H9 (cell line): ENCODE measurements at regions not wholly inside any gene's neighbourhood (a gene's known extent, or its start where the extent isn't known, plus 50 kb on each side); places are given as distances from the start of the nearest gene placed in this dataset.

Source experiments
- DNase-seq: peaks from one replicate; pipeline ENCODE4 v3.0.0-alpha.2; 2017
- H2AFZ ChIP-seq: one replicate; pipeline ENCODE4 v1.6.1; 2013; ENCODE audit warnings: mild to moderate bottlenecking, low read length, control low read depth, moderate library complexity
- H2AK5ac ChIP-seq: 2 replicates; pipeline ENCODE4 v1.6.1; 2013; ENCODE audit warnings: low read length, control low read depth, mixed read lengths; ENCODE audit not compliant: insufficient read length
- H2BK120ac ChIP-seq: one replicate; pipeline ENCODE4 v1.6.1; 2013; ENCODE audit warnings: low read depth, mild to moderate bottlenecking, low read length, control low read depth, inconsistent platforms; ENCODE audit not compliant: poor library complexity, severe bottlenecking
- H2BK12ac ChIP-seq: 2 replicates; pipeline ENCODE4 v1.6.1; 2013; ENCODE audit warnings: low read length, control low read depth, mixed read lengths, low read depth; ENCODE audit not compliant: insufficient read length
- H2BK15ac ChIP-seq: 2 replicates; pipeline ENCODE4 v1.6.1; 2013; ENCODE audit warnings: low read depth, low read length, control low read depth
- H2BK20ac ChIP-seq: one replicate; pipeline ENCODE4 v1.6.1; 2013; ENCODE audit warnings: low read depth, mild to moderate bottlenecking, low read length, control low read depth, inconsistent platforms; ENCODE audit not compliant: poor library complexity, severe bottlenecking
- H2BK5ac ChIP-seq: 2 replicates; pipeline ENCODE4 v1.6.1; 2013; ENCODE audit warnings: low read length, control low read depth, mixed read lengths; ENCODE audit not compliant: insufficient read length
- H3K14ac ChIP-seq: 2 replicates; pipeline ENCODE4 v1.6.1; 2013; ENCODE audit warnings: low read length, control low read depth; ENCODE audit not compliant: insufficient read depth
- H3K18ac ChIP-seq: 2 replicates; pipeline ENCODE4 v1.6.1; 2013; ENCODE audit warnings: low read depth, mild to moderate bottlenecking, mixed read lengths, low read length, control low read depth; ENCODE audit not compliant: insufficient read length
- H3K23ac ChIP-seq: 2 replicates; pipeline ENCODE4 v1.6.1; 2013; ENCODE audit warnings: low read length, control low read depth, mixed read lengths, low read depth; ENCODE audit not compliant: insufficient read length
- H3K23me2 ChIP-seq: 2 replicates; pipeline ENCODE4 v1.6.1; 2013; ENCODE audit warnings: low read depth, mild to moderate bottlenecking, mixed read lengths, low read length, control low read depth; ENCODE audit not compliant: insufficient read length, poor library complexity, severe bottlenecking
- H3K27ac ChIP-seq: 2 replicates; pipeline ENCODE4 v1.5.1; 2013; ENCODE audit warnings: low read length, control low read depth, mixed read lengths, low read depth; ENCODE audit not compliant: insufficient read length
- H3K27me3 ChIP-seq: 2 replicates; pipeline ENCODE4 v1.6.1; 2013; ENCODE audit warnings: low read length, control low read depth, inconsistent platforms; ENCODE audit not compliant: insufficient read depth
- H3K4ac ChIP-seq: 2 replicates; pipeline ENCODE4 v1.6.1; 2013; ENCODE audit warnings: low read depth, mild to moderate bottlenecking, control low read depth, inconsistent platforms, low read length, moderate library complexity
- H3K4me1 ChIP-seq: 2 replicates; pipeline ENCODE4 v1.6.1; 2013; ENCODE audit warnings: low read length, control low read depth, inconsistent platforms; ENCODE audit not compliant: insufficient read depth
- H3K4me2 ChIP-seq: 2 replicates; pipeline ENCODE4 v1.6.1; 2013; ENCODE audit warnings: low read length, control low read depth, mixed read lengths; ENCODE audit not compliant: insufficient read length, insufficient read depth
- H3K56ac ChIP-seq: 2 replicates; pipeline ENCODE4 v1.6.1; 2013; ENCODE audit warnings: low read depth, mild to moderate bottlenecking, mixed read lengths, low read length, control low read depth; ENCODE audit not compliant: insufficient read length
- H3K79me1 ChIP-seq: 2 replicates; pipeline ENCODE4 v1.6.1; 2013; ENCODE audit warnings: low read depth, mild to moderate bottlenecking, moderate library complexity, low read length, control low read depth, inconsistent platforms; ENCODE audit not compliant: insufficient read depth, poor library complexity, severe bottlenecking
- H3K79me2 ChIP-seq: 2 replicates; pipeline ENCODE4 v1.6.1; 2013; ENCODE audit warnings: low read length, control low read depth, inconsistent platforms; ENCODE audit not compliant: insufficient read depth
- H3K9ac ChIP-seq: 2 replicates; pipeline ENCODE4 v1.6.1; 2013; ENCODE audit warnings: low read length, control low read depth, mixed read lengths; ENCODE audit not compliant: insufficient read length; ENCODE audit errors: extremely low read depth
- H3K9me3 ChIP-seq: one replicate; pipeline ENCODE4 v1.6.1; 2013; ENCODE audit warnings: low read depth, low read length, inconsistent platforms; ENCODE audit not compliant: control insufficient read depth
- H3T11ph ChIP-seq: one replicate; pipeline ENCODE4 v1.6.1; 2013; ENCODE audit warnings: mild to moderate bottlenecking, low read length, control low read depth, inconsistent platforms
- H4K20me1 ChIP-seq: one replicate; pipeline ENCODE4 v1.6.1; 2013; ENCODE audit not compliant: control insufficient read depth, insufficient read length, insufficient read depth
- H4K5ac ChIP-seq: 2 replicates; pipeline ENCODE4 v1.6.1; 2013; ENCODE audit warnings: low read depth, mild to moderate bottlenecking, mixed read lengths, low read length, control low read depth; ENCODE audit not compliant: insufficient read length
- H4K8ac ChIP-seq: replicated peaks from 2 replicates; pipeline ENCODE4 v1.6.1; 2013; ENCODE audit warnings: low read length, control low read depth, mixed read lengths, low read depth; ENCODE audit not compliant: insufficient read length
- H4K91ac ChIP-seq: 2 replicates; pipeline ENCODE4 v1.6.1; 2013; ENCODE audit warnings: low read depth, mild to moderate bottlenecking, moderate library complexity, mixed read lengths, low read length, control low read depth; ENCODE audit not compliant: insufficient read length
- H3K27ac Mint-ChIP-seq, 3 experiments: 2 replicates in 2 of 3; 3 replicates in 1 of 3; pipeline ENCODE4 v1.8.0; 2020 to 2021; ENCODE audit warnings: mixed read lengths in 3 of 3, mild to moderate bottlenecking in 1 of 3, moderate library complexity in 1 of 3
- H3K27me3 Mint-ChIP-seq: 2 replicates; pipeline ENCODE4 v1.8.0; 2021; ENCODE audit warnings: low read depth, mild to moderate bottlenecking, moderate library complexity, mixed read lengths
- H3K36me3 Mint-ChIP-seq, 3 experiments: 2 replicates in 2 of 3; 3 replicates in 1 of 3; pipeline ENCODE4 v1.8.0; 2020 to 2021; ENCODE audit warnings: low read depth in 3 of 3, mixed read lengths in 3 of 3; ENCODE audit not compliant: insufficient read depth in 1 of 3
- H3K4me1 Mint-ChIP-seq, 2 experiments: 2 replicates each; pipeline ENCODE4 v1.8.0; 2020; ENCODE audit warnings: mixed read lengths in 2 of 2
- H3K4me3 Mint-ChIP-seq, 2 experiments: 2 replicates in 1 of 2; 3 replicates in 1 of 2; pipeline ENCODE4 v1.8.0; 2020 to 2021; ENCODE audit warnings: mild to moderate bottlenecking in 2 of 2, mixed read lengths in 2 of 2, moderate library complexity in 1 of 2
- H3K9me3 Mint-ChIP-seq, 2 experiments: 2 replicates in 1 of 2; 3 replicates in 1 of 2; pipeline ENCODE4 v1.8.0; 2020; ENCODE audit warnings: mild to moderate bottlenecking in 2 of 2, mixed read lengths in 2 of 2, moderate library complexity in 1 of 2
- CTCF ChIP-seq: fragments of 200-600 bp; sonication (generic); conservative IDR thresholded peaks from 3 replicates; pipeline ENCODE4 v1.8.0; 2021; ENCODE audit warnings: antibody characterized with exemption, mild to moderate bottlenecking
- WGBS: extraction: QIAGEN DNeasy Blood & Tissue Kit; methylation state at CpG from one replicate; pipeline ENCODE4 v1.1.7; 2013; ENCODE audit warnings: missing lambda C conversion rate, low lambda C conversion rate, mixed read lengths; ENCODE audit not compliant: insufficient read length; ENCODE audit errors: extremely low coverage; 5-methylcytosine and 5-hydroxymethylcytosine counted together

- Histone ChIP-seq H3K4ac (no peak overlapping the region), H2AK5ac (no peak overlapping the region), H4K91ac (no peak overlapping the region), H3K79me2 (no peaks in the 10 kb centered on the region), H3K4me1 (0 out of 2 replicates have a peak, but pooled peaks cover 3% of the 10 kb centered on the region), H2BK15ac (no peak overlapping the region), H3K23ac (no peak overlapping the region), H3K4me2 (no peak overlapping the region), H3K23me2 (no peaks in the 10 kb centered on the region), H2BK12ac (no peak overlapping the region), H4K8ac (no peak overlapping the region), H3T11ph (no peak overlapping the region), H4K20me1 (no peaks in the 10 kb centered on the region), H3K14ac (no peak overlapping the region), H3K56ac (no peak overlapping the region), H3K9me3 (no peaks in the 10 kb centered on the region), H2BK5ac (no peak overlapping the region), H2BK120ac (no peak overlapping the region), H4K5ac (no peak overlapping the region), H3K18ac (no peak overlapping the region), H2AFZ (no peak overlapping the region), H3K79me1 (no peaks in the 10 kb centered on the region), H3K27me3 (no peaks in the 10 kb centered on the region), H2BK20ac (no peak overlapping the region), H3K27ac (no peak overlapping the region), H3K9ac (no peak overlapping the region)
- H3K4me1 Mint-ChIP-seq = peaks cover 12 to 15% of the 10 kb centered on the region in 2 experiments
- H3K4me3 Mint-ChIP-seq = no peak overlapping the region
- no peaks in the 10 kb centered on the region; a peak in 1 of 7 replicates for H3K36me3 Mint-ChIP-seq
- TF ChIP-seq CTCF = no peak
- H3K27me3 Mint-ChIP-seq = no peaks in the 10 kb centered on the region
- no peak for DNase-seq
- no peaks in the 10 kb centered on the region for H3K9me3 Mint-ChIP-seq
- no peak overlapping the region for H3K27ac Mint-ChIP-seq
- WGBS = no CpG with 5 or more reads among the region's 1 CpG
These were observed 335.1 kb upstream of the API5 start for GRCh38 chr11:42976636-42977217.
